Tibial artery (tissue), 4 donors: ENCODE measurements at regions not wholly inside any gene's neighbourhood (a gene's known extent, or its start where the extent isn't known, plus 50 kb on each side); places are given as distances from the start of the nearest gene placed in this dataset.

Experiments
- DNase-seq, 2 donors: peaks; one replicate each; pipeline ENCODE4 v3.0.0-alpha.2; 2019
- H3K27ac ChIP-seq, 2 donors: fragments of 200-600 bp; sonication (generic) in 1 of 2; 1 replicate in 1 of 2; 2 replicates in 1 of 2; pipeline ENCODE4 v1.5.1; 2018 to 2019; ENCODE audit warnings: mild to moderate bottlenecking in 1 of 2
- H3K27me3 ChIP-seq, 2 donors: fragments of 200-600 bp; sonication (generic) in 1 of 2; one replicate each; pipeline versions ENCODE4 v1.5.1 to v1.6.0; 2016 to 2019
- H3K36me3 ChIP-seq, 3 donors: fragments of 200-600 bp; sonication (generic) in 2 of 3; one replicate each; pipeline ENCODE4 v1.5.1; 2016 to 2019; ENCODE audit warnings: mild to moderate bottlenecking in 2 of 3
- H3K4me1 ChIP-seq, 4 donors: fragments of 200-600 bp; sonication (generic) in 2 of 4; 1 replicate in 3 of 4; 2 replicates in 1 of 4; pipeline ENCODE4 v1.5.1; 2016 to 2019
- H3K4me3 ChIP-seq, 2 donors: fragments of 200-600 bp; sonication (generic) in 1 of 2; 1 replicate in 1 of 2; 2 replicates in 1 of 2; pipeline ENCODE4 v1.5.1; 2018 to 2019; ENCODE audit warnings: mild to moderate bottlenecking in 2 of 2
- H3K9me3 ChIP-seq, 3 donors: fragments of 200-600 bp; sonication (generic) in 1 of 3; one replicate each; pipeline ENCODE4 v1.5.1; 2016 to 2019
- intact Hi-C: fragments of 100-400 bp; cut with DNase I; formaldehyde crosslinking; loops from one replicate; pipeline ENCODE4 v1.15.0; 2023; ENCODE audit warnings: low total_unique reads
- TF ChIP-seq, protein P1 (sequence below), 2 experiments: fragments of 200-600 bp in 1 of 2; fragments of 450-650 bp in 1 of 2; IDR thresholded peaks; one replicate each; pipeline ENCODE4 v1.5.1; 2017 to 2019; ENCODE audit warnings: antibody characterized with exemption in 2 of 2, mild to moderate bottlenecking in 1 of 2, moderate library complexity in 1 of 2

DNA sequence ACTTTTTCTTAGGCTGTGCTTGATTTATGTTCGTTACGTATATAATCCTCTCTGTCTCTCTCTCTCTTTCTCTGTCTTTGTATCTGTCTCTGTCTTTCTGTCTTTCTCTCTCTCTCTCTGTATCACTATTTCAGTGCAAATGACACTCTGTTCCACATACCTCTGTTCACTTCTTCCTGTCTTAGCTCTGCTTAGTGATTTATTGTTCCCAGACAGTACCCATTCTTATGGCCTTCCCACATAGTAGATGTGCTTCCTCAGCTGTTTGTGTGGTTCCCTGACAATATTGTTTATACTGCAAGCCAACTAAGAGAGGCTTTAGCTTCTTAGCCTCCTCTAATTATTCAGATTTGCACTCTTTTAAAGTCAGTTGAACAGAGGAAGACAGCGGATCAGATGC is 1244.2 kb downstream of the DIAPH3 start:
- DNase-seq = no peak
- no peaks in the 10 kb centered on the region for H3K27me3 ChIP-seq
- no peaks in the 10 kb centered on the region for H3K4me1 ChIP-seq
- intact Hi-C loops = no loop called here
- H3K36me3 ChIP-seq = no peaks in the 10 kb centered on the region
- H3K9me3 ChIP-seq = no peaks in the 10 kb centered on the region
- H3K4me3 ChIP-seq = no peak overlapping the region
- no peak overlapping the region for H3K27ac ChIP-seq
- TF ChIP-seq, protein P1, sequence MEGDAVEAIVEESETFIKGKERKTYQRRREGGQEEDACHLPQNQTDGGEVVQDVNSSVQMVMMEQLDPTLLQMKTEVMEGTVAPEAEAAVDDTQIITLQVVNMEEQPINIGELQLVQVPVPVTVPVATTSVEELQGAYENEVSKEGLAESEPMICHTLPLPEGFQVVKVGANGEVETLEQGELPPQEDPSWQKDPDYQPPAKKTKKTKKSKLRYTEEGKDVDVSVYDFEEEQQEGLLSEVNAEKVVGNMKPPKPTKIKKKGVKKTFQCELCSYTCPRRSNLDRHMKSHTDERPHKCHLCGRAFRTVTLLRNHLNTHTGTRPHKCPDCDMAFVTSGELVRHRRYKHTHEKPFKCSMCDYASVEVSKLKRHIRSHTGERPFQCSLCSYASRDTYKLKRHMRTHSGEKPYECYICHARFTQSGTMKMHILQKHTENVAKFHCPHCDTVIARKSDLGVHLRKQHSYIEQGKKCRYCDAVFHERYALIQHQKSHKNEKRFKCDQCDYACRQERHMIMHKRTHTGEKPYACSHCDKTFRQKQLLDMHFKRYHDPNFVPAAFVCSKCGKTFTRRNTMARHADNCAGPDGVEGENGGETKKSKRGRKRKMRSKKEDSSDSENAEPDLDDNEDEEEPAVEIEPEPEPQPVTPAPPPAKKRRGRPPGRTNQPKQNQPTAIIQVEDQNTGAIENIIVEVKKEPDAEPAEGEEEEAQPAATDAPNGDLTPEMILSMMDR (IDR thresholded peaks at IDR 0.05) = no peak

DNA sequence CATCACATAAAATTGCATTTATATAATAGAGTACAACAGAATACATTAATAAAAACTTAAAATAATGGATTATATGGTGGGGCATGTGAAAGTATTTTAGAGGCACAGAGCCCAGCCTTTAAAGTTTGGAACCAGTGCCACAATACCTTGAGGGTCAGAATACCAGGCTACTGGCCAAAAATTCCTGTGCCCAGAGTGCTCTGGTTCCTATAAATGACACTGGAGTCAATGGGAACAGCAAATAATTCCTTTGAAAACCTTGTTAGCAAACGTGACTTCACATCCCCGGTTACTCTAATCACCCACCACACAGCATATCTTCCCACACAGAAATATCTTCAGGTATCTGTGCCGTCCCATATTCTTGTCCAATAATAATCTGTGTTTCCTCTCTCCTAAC is 1242.6 kb downstream of the DIAPH3 start:
- TF ChIP-seq, protein P1 (IDR thresholded peaks at IDR 0.05) = no peak
- DNase-seq = no peak
- intact Hi-C loops = no loop called here
- Histone ChIP-seq H3K27me3 (no peaks in the 10 kb centered on the region), H3K4me3 (no peak overlapping the region), H3K27ac (no peak overlapping the region), H3K36me3 (no peaks in the 10 kb centered on the region), H3K4me1 (no peaks in the 10 kb centered on the region), H3K9me3 (no peaks in the 10 kb centered on the region)

DNA sequence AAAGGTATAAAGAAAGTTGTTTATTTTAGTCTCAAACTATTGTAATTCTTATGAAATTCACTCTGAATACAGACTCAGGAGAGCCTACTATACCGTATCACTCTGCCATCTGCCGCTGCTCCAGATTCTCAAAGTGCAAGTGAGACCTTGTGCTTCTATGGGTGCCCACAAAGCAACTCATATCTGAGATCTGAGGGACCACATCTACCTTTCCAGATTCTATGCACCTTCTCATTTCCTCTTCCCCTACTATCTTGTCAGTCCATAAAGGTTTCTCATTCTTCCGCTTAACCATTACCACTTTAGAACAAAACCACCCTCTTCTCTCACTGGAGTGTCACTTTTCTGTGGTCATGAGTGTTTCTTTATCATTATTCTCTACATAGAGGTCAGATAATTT is 1236.9 kb downstream of the DIAPH3 start:
- TF ChIP-seq, protein P1 (IDR thresholded peaks at IDR 0.05) = no peak
- intact Hi-C loops = no loop called here
- Histone ChIP-seq H3K27ac (no peak overlapping the region), H3K9me3 (no peaks in the 10 kb centered on the region), H3K27me3 (no peaks in the 10 kb centered on the region), H3K36me3 (no peaks in the 10 kb centered on the region), H3K4me3 (no peak overlapping the region), H3K4me1 (no peaks in the 10 kb centered on the region)
- no peak for DNase-seq

DNA sequence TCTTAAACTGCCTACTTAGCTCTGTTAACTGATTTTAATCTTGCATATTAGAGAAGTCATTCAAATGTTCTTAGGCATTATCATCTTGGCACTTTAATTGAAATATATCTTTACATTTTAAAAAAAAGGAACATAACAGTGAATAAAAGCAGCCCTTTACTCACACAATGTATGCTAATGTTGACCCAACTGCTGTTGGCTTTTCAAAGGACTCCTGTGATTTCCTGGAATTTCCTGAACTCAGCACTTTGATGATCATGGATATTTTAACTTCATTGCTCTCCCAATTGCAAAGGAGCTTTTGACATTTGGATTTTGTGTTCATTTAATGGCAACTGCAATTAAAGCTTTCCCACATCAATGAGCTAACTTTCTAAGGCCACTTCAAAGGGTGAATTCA is 1230.3 kb downstream of the DIAPH3 start:
- H3K27me3 ChIP-seq = no peaks in the 10 kb centered on the region
- no peak overlapping the region for H3K4me3 ChIP-seq
- no peak overlapping the region for H3K27ac ChIP-seq
- H3K9me3 ChIP-seq = no peaks in the 10 kb centered on the region
- intact Hi-C loops = no loop called here
- TF ChIP-seq, protein P1 (IDR thresholded peaks at IDR 0.05) = no peak
- DNase-seq = no peak
- H3K36me3 ChIP-seq = no peaks in the 10 kb centered on the region
- no peaks in the 10 kb centered on the region for H3K4me1 ChIP-seq

DNA sequence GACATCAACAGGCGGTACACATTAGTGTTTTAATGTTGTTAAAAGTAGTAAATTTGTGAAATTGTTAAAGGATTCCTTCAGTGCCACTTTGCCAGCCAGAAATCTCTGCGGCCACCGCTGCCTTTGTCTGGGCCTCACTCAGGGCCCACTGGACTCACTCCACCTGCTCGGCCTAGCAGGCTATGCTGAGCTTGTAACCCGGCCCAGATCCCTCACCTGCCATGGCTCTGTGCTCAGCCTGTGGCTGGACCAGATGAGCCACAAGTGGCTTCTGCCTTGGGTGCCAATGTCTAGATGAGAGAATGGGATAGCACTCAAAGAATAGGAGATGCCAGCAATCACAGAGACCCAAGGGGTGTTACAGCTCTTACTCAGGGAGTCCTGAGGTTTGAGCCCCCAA is 1228.0 kb downstream of the DIAPH3 start:
- H3K4me1 ChIP-seq = no peaks in the 10 kb centered on the region
- H3K9me3 ChIP-seq = no peaks in the 10 kb centered on the region
- H3K27ac ChIP-seq = no peak overlapping the region
- no peaks in the 10 kb centered on the region for H3K36me3 ChIP-seq
- H3K27me3 ChIP-seq = no peaks in the 10 kb centered on the region
- intact Hi-C loops = no loop called here
- TF ChIP-seq, protein P1 (IDR thresholded peaks at IDR 0.05) = no peak
- no peak for DNase-seq
- H3K4me3 ChIP-seq = no peak overlapping the region

DNA sequence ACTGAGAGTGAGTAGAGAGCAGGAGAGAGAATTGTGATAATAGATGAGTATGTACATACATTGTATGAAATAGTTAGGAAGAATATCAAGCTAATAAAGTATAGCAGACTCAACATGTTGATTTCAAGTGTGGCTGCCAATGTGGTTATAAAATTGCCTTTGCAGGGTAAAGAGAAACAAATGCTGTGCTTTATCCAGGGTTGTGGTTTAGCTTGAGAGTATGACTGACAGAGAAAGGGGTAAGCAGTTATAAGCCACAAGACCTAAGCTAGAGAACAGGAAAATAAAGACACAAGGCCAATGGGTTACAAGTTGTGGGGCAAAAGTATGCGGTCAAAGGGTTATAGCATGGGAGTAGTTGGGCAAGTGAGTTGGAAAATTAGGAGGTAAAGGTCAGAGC is 1217.5 kb downstream of the DIAPH3 start:
- H3K27me3 ChIP-seq = no peaks in the 10 kb centered on the region
- TF ChIP-seq, protein P1 (IDR thresholded peaks at IDR 0.05) = no peak
- intact Hi-C loops = no loop called here

More for the DNA sequence above, 1217.5 kb downstream of the DIAPH3 start:
- Histone ChIP-seq H3K4me1 (no peaks in the 10 kb centered on the region), H3K4me3 (no peak overlapping the region), H3K36me3 (no peaks in the 10 kb centered on the region), H3K9me3 (peaks cover 0 to 6% (median 0%) of the 10 kb centered on the region in 3 donors), H3K27ac (no peak overlapping the region)
- no peak for DNase-seq
